Central memory CD8-positive, alpha-beta T cell (primary cell): ENCODE measurements at regions not wholly inside any gene's neighbourhood (a gene's known extent, or its start where the extent isn't known, plus 50 kb on each side); places are given as distances from the start of the nearest gene placed in this dataset.
"Not testable (repeated sequence)": the region's sequence is repeated elsewhere in the genome, so short reads cannot be mapped to it uniquely, and the experiment has no call there.

Source experiments
- ATAC-seq: fragments of 150-1000 bp; cut with Tn5 transposase; replicated peaks from 2 replicates; pipeline ENCODE4 v1.10.0; 2022; ENCODE audit warnings: mild to moderate bottlenecking, moderate FRiP score, moderate number of reproducible peaks; ENCODE audit not compliant: poor library complexity, severe bottlenecking; ENCODE audit errors: extremely low read depth
- DNase-seq, 2 donors: peaks; one replicate each; pipeline ENCODE4 v3.0.0; 2021; ENCODE audit warnings: low spot score in 2 of 2
- H3K27ac Mint-ChIP-seq: one replicate; pipeline ENCODE4 v1.8.0; 2022; ENCODE audit warnings: low read depth, mild to moderate bottlenecking, moderate library complexity, mixed read lengths
- H3K27me3 Mint-ChIP-seq: one replicate; pipeline ENCODE4 v1.8.0; 2022; ENCODE audit warnings: mixed read lengths
- H3K36me3 Mint-ChIP-seq: one replicate; pipeline ENCODE4 v1.8.0; 2022; ENCODE audit warnings: mild to moderate bottlenecking, moderate library complexity, mixed read lengths; ENCODE audit not compliant: insufficient read depth
- H3K4me1 Mint-ChIP-seq: one replicate; pipeline ENCODE4 v1.8.0; 2022; ENCODE audit warnings: mixed read lengths
- H3K4me3 Mint-ChIP-seq: one replicate; pipeline ENCODE4 v1.8.0; 2022; ENCODE audit warnings: mild to moderate bottlenecking, moderate library complexity, mixed read lengths
- H3K9me3 Mint-ChIP-seq: one replicate; pipeline ENCODE4 v1.8.0; 2022; ENCODE audit warnings: mixed read lengths

DNA sequence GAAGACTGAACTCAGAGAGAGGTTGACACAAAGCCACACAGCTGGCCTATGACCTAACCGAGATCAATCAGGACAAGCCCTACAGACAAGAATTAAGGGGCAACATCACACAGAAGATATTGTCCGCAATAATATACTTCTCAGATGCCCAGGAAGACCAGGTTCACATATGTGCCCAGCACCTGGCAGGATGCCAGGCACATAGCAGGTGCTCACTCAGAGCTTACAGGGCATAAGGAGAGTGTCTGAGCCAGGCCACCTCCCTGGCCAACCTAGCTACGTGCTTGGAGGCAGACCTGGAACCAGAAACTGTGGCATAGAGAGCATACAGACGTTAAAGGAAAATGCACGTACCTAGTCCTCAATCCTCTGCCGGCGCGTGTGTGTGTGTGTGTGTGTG, 87.0 kb upstream of the LRFN2 start:
- Mint-ChIP-seq H3K9me3 (peaks cover 4% of the 10 kb centered on the region), H3K27ac (no peak overlapping the region), H3K36me3 (no peaks in the 10 kb centered on the region), H3K27me3 (peaks cover 42% of the 10 kb centered on the region), H3K4me1 (no peaks in the 10 kb centered on the region), H3K4me3 (no peak overlapping the region)
- no peak for DNase-seq
- no peak for ATAC-seq

DNA sequence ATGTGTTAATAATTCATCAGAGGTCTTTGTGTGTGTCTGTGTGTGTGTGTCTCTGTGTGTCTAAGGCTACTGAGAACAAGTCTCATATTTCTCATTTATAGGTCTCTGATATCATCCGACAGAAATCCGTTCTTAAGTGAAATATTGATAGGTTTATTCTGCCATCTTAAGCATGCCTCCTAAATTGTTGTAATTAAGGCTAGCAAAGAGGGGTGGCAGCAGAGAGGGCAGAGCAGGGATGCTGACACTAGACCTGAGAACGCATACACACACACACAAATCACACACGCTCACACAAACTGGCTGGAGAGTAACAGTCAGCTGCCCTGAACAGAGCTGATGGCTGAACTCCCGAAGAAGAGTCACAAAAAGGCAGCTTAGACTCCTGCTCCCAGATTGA, 84.9 kb upstream of the LRFN2 start:
- peaks cover 38% of the 10 kb centered on the region for H3K27me3 Mint-ChIP-seq
- H3K4me3 Mint-ChIP-seq: no peak overlapping the region
- H3K36me3 Mint-ChIP-seq: no peaks in the 10 kb centered on the region
- H3K4me1 Mint-ChIP-seq: no peaks in the 10 kb centered on the region
- H3K27ac Mint-ChIP-seq: no peak overlapping the region
- DNase-seq (no peak), ATAC-seq (no peak)
- H3K9me3 Mint-ChIP-seq: no peaks in the 10 kb centered on the region

DNA sequence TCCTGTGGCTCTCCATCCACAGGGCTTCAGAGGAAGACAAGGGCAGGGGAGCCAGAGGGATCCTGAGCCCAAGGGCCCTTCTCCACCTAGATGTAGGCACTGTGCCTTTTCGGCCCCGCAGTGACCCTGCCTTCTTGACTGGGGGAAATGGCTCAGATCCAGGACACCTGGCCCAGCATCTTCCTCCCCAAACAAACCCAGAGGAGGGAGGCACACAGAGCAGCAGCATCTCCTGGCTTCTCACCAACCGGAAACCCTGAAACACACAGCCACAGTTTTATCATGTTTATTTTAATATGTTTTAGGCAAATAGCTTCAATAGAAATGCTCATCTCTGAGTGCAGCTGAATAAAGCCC, 84.5 kb upstream of the LRFN2 start:
- Mint-ChIP-seq H3K4me1 (no peaks in the 10 kb centered on the region), H3K27ac (no peak overlapping the region), H3K27me3 (peaks cover 39% of the 10 kb centered on the region), H3K9me3 (no peaks in the 10 kb centered on the region), H3K36me3 (no peaks in the 10 kb centered on the region), H3K4me3 (no peak overlapping the region)
- ATAC-seq: no peak
- no peak for DNase-seq

DNA sequence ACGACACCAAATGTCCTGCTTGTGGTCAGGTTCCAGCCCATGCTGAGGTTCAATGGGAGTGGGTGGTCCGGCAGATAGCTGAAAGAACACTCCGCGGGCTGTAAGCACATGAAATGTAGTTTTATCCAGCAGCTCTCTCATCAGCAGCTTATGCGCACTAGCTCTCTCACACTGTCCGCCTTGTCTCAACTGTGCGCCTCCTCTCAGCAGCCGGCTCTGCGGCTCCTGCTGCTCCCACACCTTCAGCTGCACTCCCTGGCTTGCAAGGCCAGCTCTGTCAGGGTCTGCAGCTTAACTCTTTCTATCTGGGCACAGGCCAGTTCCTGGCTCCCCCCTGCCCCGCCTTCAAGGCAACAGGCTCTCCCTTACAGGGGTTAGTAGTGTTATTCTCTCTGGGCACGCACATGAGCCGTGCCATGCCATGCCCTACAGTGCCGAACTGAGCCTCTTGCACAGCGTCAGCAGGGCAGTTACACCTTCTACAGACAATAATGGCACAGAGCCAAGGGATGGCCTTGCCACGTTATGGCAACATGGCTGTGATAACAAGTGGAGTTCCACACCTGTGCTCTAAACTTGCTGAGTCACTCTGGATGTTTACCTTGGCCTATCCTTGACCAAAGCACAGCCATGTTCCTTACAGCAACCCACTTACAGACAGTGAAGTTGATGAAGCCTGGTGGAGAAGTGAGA, 84.0 kb upstream of the LRFN2 start:
- no peak overlapping the region for H3K27ac Mint-ChIP-seq
- no peak overlapping the region for H3K4me3 Mint-ChIP-seq
- no peaks in the 10 kb centered on the region for H3K4me1 Mint-ChIP-seq
- no peak for DNase-seq
- H3K36me3 Mint-ChIP-seq: no peaks in the 10 kb centered on the region
- no peaks in the 10 kb centered on the region for H3K9me3 Mint-ChIP-seq
- ATAC-seq: no peak
- peaks cover 39% of the 10 kb centered on the region for H3K27me3 Mint-ChIP-seq

DNA sequence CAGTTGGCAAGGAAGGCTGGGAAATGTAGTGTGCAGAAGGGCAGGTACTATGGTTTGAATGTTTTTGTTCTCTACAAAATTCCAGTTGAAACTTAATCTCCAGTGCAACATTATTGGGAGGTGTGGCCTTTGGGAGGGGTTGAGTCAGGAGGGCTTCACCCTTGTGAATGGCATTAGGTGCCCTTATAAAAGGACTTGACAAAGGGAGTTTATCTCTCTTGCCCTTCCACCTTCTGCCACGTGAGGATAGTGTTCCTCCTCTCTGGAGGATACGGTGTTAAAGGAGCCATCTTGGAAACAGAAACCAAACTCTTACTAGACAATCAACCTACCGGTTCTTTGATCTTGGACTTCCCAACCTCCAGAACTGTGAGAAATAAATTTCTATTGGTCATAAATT, 82.2 kb upstream of the LRFN2 start:
- Mint-ChIP-seq H3K27ac (no peak overlapping the region), H3K27me3 (peaks cover 34% of the 10 kb centered on the region), H3K36me3 (no peaks in the 10 kb centered on the region), H3K4me1 (no peaks in the 10 kb centered on the region), H3K9me3 (peaks cover 14% of the 10 kb centered on the region), H3K4me3 (no peak overlapping the region)
- ATAC-seq (no peak), DNase-seq (no peak)

- Mint-ChIP-seq H3K36me3 (no peaks in the 10 kb centered on the region), H3K27ac (no peak overlapping the region), H3K9me3 (peaks cover 21% of the 10 kb centered on the region), H3K27me3 (peaks cover 34% of the 10 kb centered on the region), H3K4me1 (no peaks in the 10 kb centered on the region), H3K4me3 (no peak overlapping the region)
- no peak for DNase-seq
- ATAC-seq: no peak
These were observed 81.0 kb upstream of the LRFN2 start for GRCh38 chr6:40668203-40668602.

- H3K27me3 Mint-ChIP-seq: peaks cover 36% of the 10 kb centered on the region
- ATAC-seq (no peak), DNase-seq (no peak)
- H3K27ac Mint-ChIP-seq: no peak overlapping the region
- H3K4me3 Mint-ChIP-seq: no peak overlapping the region
- H3K36me3 Mint-ChIP-seq: no peaks in the 10 kb centered on the region
- peaks cover 23% of the 10 kb centered on the region for H3K9me3 Mint-ChIP-seq
- H3K4me1 Mint-ChIP-seq: no peaks in the 10 kb centered on the region
These were observed 79.4 kb upstream of the LRFN2 start for GRCh38 chr6:40666530-40666929.

- ATAC-seq (no peak), DNase-seq (no peak)
- Mint-ChIP-seq H3K36me3 (no peaks in the 10 kb centered on the region), H3K4me1 (no peaks in the 10 kb centered on the region), H3K4me3 (no peak overlapping the region), H3K27ac (no peak overlapping the region), H3K9me3 (peaks cover 23% of the 10 kb centered on the region), H3K27me3 (peaks cover 26% of the 10 kb centered on the region)
These were observed 74.6 kb upstream of the LRFN2 start for GRCh38 chr6:40661726-40662125.

GRCh38 chr6:40656772-40657171, 69.6 kb upstream of the LRFN2 start:
- not testable (repeated sequence) for H3K36me3 Mint-ChIP-seq, H3K9me3 Mint-ChIP-seq, H3K4me3 Mint-ChIP-seq, H3K4me1 Mint-ChIP-seq, DNase-seq, ATAC-seq, H3K27ac Mint-ChIP-seq
- H3K27me3 Mint-ChIP-seq: peaks cover 19% of the 10 kb centered on the region

DNA sequence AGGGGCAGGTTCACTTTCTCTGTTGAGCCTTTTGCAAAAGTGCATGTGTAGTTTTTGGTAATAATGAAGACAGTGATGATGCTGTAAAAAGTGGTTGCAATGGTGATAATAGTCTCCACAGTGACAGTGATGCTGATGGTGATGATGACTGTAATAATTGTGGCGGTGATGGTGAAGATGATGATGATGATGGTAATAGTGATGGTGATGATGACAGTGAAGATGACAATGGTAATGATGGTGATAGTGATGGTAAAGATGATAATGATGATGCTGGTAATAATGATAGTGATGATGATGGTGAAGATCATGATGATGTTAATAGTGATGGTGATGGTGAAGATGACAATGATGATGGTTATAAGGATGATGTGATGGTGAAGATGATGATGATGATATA, 67.7 kb upstream of the LRFN2 start:
- Mint-ChIP-seq H3K27me3 (peaks cover 3% of the 10 kb centered on the region), H3K27ac (no peak overlapping the region), H3K9me3 (no peaks in the 10 kb centered on the region), H3K36me3 (no peaks in the 10 kb centered on the region), H3K4me3 (no peak overlapping the region), H3K4me1 (no peaks in the 10 kb centered on the region)
- ATAC-seq (no peak), DNase-seq (no peak)

- H3K4me1 Mint-ChIP-seq: peaks cover 15% of the 10 kb centered on the region
- ATAC-seq (no peak), DNase-seq (no peak)
- H3K27me3 Mint-ChIP-seq: peaks cover 53% of the 10 kb centered on the region
- no peak overlapping the region for H3K4me3 Mint-ChIP-seq
- no peak overlapping the region for H3K27ac Mint-ChIP-seq
- H3K36me3 Mint-ChIP-seq: no peaks in the 10 kb centered on the region
- no peaks in the 10 kb centered on the region for H3K9me3 Mint-ChIP-seq
These were observed 57.9 kb upstream of the LRFN2 start for GRCh38 chr6:40645043-40645442.

- Mint-ChIP-seq H3K9me3 (no peaks in the 10 kb centered on the region), H3K36me3 (no peaks in the 10 kb centered on the region), H3K27me3 (peaks cover 31% of the 10 kb centered on the region), H3K4me1 (peaks cover 15% of the 10 kb centered on the region), H3K27ac (no peak overlapping the region), H3K4me3 (no peak overlapping the region)
- no peak for ATAC-seq
- DNase-seq: no peak
These were observed 55.7 kb upstream of the LRFN2 start for GRCh38 chr6:40642837-40643236.

DNA sequence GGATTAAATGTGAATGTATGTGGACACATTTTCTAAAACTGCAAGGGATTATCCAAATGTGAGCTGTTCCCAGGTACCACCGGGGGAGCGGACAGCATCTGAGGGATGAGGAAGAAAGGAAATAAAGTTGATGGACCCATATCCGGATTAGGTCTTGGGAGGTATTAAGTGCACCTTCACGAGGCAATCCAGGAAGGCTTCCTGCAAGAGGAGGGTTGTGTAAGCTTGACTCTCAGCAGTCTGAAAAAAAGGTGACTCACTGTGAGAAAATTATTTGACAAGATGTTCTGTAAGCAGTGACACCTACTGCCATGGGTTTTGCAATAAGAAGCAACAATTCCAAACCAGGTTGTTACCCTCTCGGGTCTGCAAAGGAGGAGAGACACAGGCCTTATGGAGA, 55.0 kb upstream of the LRFN2 start:
- DNase-seq (no peak), ATAC-seq (no peak)
- Mint-ChIP-seq H3K27ac (no peak overlapping the region), H3K27me3 (peaks cover 25% of the 10 kb centered on the region), H3K4me1 (peaks cover 15% of the 10 kb centered on the region), H3K9me3 (no peaks in the 10 kb centered on the region), H3K36me3 (no peaks in the 10 kb centered on the region), H3K4me3 (no peak overlapping the region)
